ENCODE measurements at regions not wholly inside any gene's neighbourhood (a gene's known extent, or its start where the extent isn't known, plus 50 kb on each side); places are given as distances from the start of the nearest gene placed in this dataset.

- Histone ChIP-seq H3K9me3 (ENCODE audit: control insufficient read depth in 2 of 3, insufficient read depth in 1 of 3, low read length in 3 of 3) (no peaks in the 10 kb centered on the region), H3K4me1 (ENCODE audit: control insufficient read depth in 2 of 3, insufficient read depth in 2 of 3, low read depth in 1 of 3, low read length in 3 of 3) (no peaks in the 10 kb centered on the region), H3K27ac (ENCODE audit: low read depth in 2 of 2, low read length in 2 of 2) (no peak overlapping the region), H3K36me3 (ENCODE audit: control insufficient read depth in 2 of 3, insufficient read depth in 3 of 3, low read length in 3 of 3) (no peaks in the 10 kb centered on the region), H3K9ac (ENCODE audit: low read length in 3 of 3) (no peak overlapping the region), H3K4me3 (ENCODE audit: low read length in 3 of 3) (no peak overlapping the region), H3K27me3 (ENCODE audit: control insufficient read depth, insufficient read depth, low read length) (no peaks in the 10 kb centered on the region)
- FAIRE-seq (no peak), DNase-seq (no peak)
- intact Hi-C loops (cut with DNase I), result no loop called here
- TF ChIP-seq CTCF (IDR thresholded peaks at IDR 0.05; ENCODE audit: borderline replicate concordance, extremely low read depth, insufficient read depth), result no peak
Measured at GRCh38 chr10:57791546-57791945, 476.1 kb downstream of the IPMK start.

GRCh38 chr10:57790703-57791102 lies 477.0 kb downstream of the IPMK start:
- Histone ChIP-seq H3K36me3 (ENCODE audit: control insufficient read depth in 2 of 3, insufficient read depth in 3 of 3, low read length in 3 of 3) (no peaks in the 10 kb centered on the region), H3K27me3 (ENCODE audit: control insufficient read depth, insufficient read depth, low read length) (no peaks in the 10 kb centered on the region), H3K4me3 (ENCODE audit: low read length in 3 of 3) (no peak overlapping the region), H3K9me3 (ENCODE audit: control insufficient read depth in 2 of 3, insufficient read depth in 1 of 3, low read length in 3 of 3) (no peaks in the 10 kb centered on the region), H3K9ac (ENCODE audit: low read length in 3 of 3) (no peak overlapping the region), H3K27ac (ENCODE audit: low read depth in 2 of 2, low read length in 2 of 2) (no peak overlapping the region), H3K4me1 (ENCODE audit: control insufficient read depth in 2 of 3, insufficient read depth in 2 of 3, low read depth in 1 of 3, low read length in 3 of 3) (no peaks in the 10 kb centered on the region)
- intact Hi-C loops (cut with DNase I), result no loop called here
- FAIRE-seq (no peak), DNase-seq (no peak)
- TF ChIP-seq CTCF (IDR thresholded peaks at IDR 0.05; ENCODE audit: borderline replicate concordance, extremely low read depth, insufficient read depth), result no peak

GRCh38 chr10:57788117-57788516 lies 479.6 kb downstream of the IPMK start:
- no peak for FAIRE-seq
- intact Hi-C loops (cut with DNase I), result no loop called here
- Histone ChIP-seq H3K36me3 (ENCODE audit: control insufficient read depth in 2 of 3, insufficient read depth in 3 of 3, low read length in 3 of 3) (no peaks in the 10 kb centered on the region), H3K4me1 (ENCODE audit: control insufficient read depth in 2 of 3, insufficient read depth in 2 of 3, low read depth in 1 of 3, low read length in 3 of 3) (no peaks in the 10 kb centered on the region), H3K9me3 (ENCODE audit: control insufficient read depth in 2 of 3, insufficient read depth in 1 of 3, low read length in 3 of 3) (no peaks in the 10 kb centered on the region), H3K27ac (ENCODE audit: low read depth in 2 of 2, low read length in 2 of 2) (no peak overlapping the region), H3K9ac (ENCODE audit: low read length in 3 of 3) (no peak overlapping the region), H3K27me3 (ENCODE audit: control insufficient read depth, insufficient read depth, low read length) (no peaks in the 10 kb centered on the region), H3K4me3 (ENCODE audit: low read length in 3 of 3) (no peak overlapping the region)
- DNase-seq, result no peak
- TF ChIP-seq CTCF (IDR thresholded peaks at IDR 0.05; ENCODE audit: borderline replicate concordance, extremely low read depth, insufficient read depth), result no peak

All from kidney (tissue), 13 donors.